Cardiac muscle cell (in vitro differentiated cells and primary cell): ENCODE measurements at regions not wholly inside any gene's neighbourhood (a gene's known extent, or its start where the extent isn't known, plus 50 kb on each side); places are given as distances from the start of the nearest gene placed in this dataset.

Experiments
- DNase-seq, 2 donors: peaks; one replicate each; pipeline versions ENCODE4 v3.0.0 to v3.0.0-alpha.2; 2010 to 2017; ENCODE audit warnings: low read depth in 1 of 2, low spot score in 1 of 2
- H3K27ac ChIP-seq: fragments of 200-600 bp; sonication (generic); 2 replicates; pipeline ENCODE4 v1.5.1; 2016
- H3K27me3 ChIP-seq: fragments of 200-600 bp; sonication (generic); 2 replicates; pipeline ENCODE4 v1.6.0; 2016; ENCODE audit warnings: control low read depth
- H3K36me3 ChIP-seq: fragments of 200-600 bp; sonication (generic); 2 replicates; pipeline ENCODE4 v1.5.1; 2016; ENCODE audit warnings: control low read depth
- H3K4me1 ChIP-seq: fragments of 200-600 bp; sonication (generic); 2 replicates; pipeline ENCODE4 v1.8.1; 2017; ENCODE audit warnings: low read depth, mild to moderate bottlenecking, mixed run types
- H3K4me3 ChIP-seq: fragments of 200-600 bp; sonication (generic); 2 replicates; pipeline ENCODE4 v1.5.1; 2016; ENCODE audit warnings: mild to moderate bottlenecking
- H3K9me3 ChIP-seq: fragments of 200-600 bp; sonication (generic); 2 replicates; pipeline ENCODE4 v1.5.1; 2017; ENCODE audit warnings: low read depth, mild to moderate bottlenecking, control low read depth
- TF ChIP-seq, protein P1 (sequence below): IDR thresholded peaks from 2 replicates; pipeline ENCODE4 v1.5.1; 2012; ENCODE audit warnings: low read depth, mild to moderate bottlenecking, low read length

DNA sequence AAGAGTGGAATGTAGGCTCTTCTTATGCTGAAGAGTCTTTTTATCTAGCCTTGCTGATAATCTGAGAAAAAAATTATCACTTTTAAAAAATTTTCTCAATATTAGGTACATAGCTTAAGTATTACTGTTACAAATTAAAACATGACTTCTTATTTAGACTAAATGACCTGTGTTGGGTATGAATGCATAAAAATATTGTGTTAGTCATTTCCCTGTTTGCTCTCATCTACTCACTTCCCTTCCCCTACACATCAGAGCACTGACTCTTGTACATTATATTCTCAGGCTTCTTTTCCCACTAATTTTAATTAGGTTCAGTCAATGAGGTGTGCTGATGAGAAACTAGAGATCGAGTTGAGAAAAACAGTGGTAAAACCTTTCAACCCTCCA lies 881.0 kb downstream of the PCDH18 start:
- TF ChIP-seq, protein P1, sequence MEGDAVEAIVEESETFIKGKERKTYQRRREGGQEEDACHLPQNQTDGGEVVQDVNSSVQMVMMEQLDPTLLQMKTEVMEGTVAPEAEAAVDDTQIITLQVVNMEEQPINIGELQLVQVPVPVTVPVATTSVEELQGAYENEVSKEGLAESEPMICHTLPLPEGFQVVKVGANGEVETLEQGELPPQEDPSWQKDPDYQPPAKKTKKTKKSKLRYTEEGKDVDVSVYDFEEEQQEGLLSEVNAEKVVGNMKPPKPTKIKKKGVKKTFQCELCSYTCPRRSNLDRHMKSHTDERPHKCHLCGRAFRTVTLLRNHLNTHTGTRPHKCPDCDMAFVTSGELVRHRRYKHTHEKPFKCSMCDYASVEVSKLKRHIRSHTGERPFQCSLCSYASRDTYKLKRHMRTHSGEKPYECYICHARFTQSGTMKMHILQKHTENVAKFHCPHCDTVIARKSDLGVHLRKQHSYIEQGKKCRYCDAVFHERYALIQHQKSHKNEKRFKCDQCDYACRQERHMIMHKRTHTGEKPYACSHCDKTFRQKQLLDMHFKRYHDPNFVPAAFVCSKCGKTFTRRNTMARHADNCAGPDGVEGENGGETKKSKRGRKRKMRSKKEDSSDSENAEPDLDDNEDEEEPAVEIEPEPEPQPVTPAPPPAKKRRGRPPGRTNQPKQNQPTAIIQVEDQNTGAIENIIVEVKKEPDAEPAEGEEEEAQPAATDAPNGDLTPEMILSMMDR = no peak
- no peaks in the 10 kb centered on the region for H3K36me3 ChIP-seq
- DNase-seq = no peak
- no peaks in the 10 kb centered on the region for H3K4me1 ChIP-seq
- H3K27ac ChIP-seq = no peak overlapping the region
- no peak overlapping the region for H3K4me3 ChIP-seq
- no peaks in the 10 kb centered on the region for H3K9me3 ChIP-seq
- H3K27me3 ChIP-seq = no peaks in the 10 kb centered on the region

DNA sequence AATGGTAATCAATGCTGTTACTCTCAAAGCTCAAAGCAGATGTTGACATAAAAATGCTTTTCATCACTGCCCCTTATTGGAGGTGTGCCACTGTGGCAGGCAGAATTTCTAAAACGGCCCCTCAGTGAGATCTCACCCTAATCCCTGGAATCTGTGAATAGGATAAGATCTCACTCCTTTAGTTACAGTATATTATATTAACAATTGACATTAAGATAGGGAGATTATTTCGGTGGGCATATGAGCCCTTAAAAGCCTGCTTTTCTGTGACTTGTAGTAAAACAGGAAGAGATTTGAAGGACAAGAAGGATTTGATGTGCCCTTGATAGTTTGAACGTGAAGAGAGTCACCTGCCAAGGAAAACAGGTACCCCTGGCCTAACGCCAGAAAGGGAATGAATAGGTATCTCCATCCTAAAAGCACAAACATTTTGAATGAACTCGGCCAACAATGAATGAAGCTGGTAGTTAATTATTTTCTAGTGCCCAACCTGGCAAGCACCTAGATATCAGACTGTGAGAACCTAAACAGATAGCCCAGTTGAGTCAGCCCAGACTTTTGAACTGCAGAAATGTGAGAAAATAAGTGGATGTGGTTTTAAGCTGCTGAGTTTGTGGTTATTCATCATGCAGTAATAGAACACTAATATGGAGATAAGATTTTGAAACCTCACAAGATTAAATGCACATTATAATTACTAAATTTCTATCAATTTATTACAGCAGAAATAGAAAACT lies 881.6 kb downstream of the PCDH18 start:
- TF ChIP-seq, protein P1 = no peak
- Histone ChIP-seq H3K36me3 (no peaks in the 10 kb centered on the region), H3K4me1 (no peaks in the 10 kb centered on the region), H3K27me3 (no peaks in the 10 kb centered on the region), H3K27ac (no peak overlapping the region), H3K4me3 (no peak overlapping the region), H3K9me3 (no peaks in the 10 kb centered on the region)
- DNase-seq = peak in 1 of 2 donors; percentile 16

DNA sequence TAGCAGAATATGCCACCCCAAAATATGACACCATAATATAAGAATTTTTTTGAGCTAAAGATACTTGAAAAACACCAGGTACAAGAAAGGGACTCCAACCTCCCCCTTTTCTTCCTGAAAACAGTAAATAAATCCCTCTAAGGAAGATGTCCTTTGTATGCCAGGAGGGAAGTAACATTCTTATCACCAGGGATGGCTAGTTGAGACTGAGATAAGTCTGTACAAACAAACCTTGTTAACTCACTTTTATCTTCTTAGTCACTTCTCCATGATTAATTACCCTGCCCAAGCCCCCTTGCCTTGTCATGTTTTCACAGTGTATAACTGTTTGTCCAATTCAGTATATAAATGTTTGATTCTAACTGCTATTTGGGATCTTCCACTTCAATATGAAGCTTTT lies 888.0 kb downstream of the PCDH18 start:
- no peak for DNase-seq
- TF ChIP-seq, protein P1 = no peak
- H3K9me3 ChIP-seq = no peaks in the 10 kb centered on the region
- H3K4me1 ChIP-seq = peaks cover 13% of the 10 kb centered on the region
- H3K36me3 ChIP-seq = no peaks in the 10 kb centered on the region
- H3K4me3 ChIP-seq = no peak overlapping the region
- no peaks in the 10 kb centered on the region for H3K27me3 ChIP-seq
- H3K27ac ChIP-seq = no peak overlapping the region

DNA sequence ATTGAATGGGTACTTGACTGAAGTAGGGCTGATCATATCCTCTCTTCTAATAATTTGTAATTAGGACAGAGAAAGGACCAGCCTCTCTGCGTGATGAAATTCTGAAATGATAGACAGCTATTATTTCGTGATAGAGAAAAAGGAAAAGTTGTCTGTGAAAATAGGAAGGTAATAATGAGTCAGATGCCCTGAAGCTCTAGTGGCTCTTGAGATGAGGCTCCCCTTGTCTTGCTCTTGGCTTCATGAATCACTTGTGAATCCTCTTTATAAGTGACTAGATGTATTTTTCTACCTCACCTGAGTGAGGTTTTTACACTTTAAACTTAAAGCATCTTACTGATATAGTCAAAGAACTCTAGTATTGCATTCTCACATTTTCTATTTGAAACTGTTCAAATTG lies 888.9 kb downstream of the PCDH18 start:
- Histone ChIP-seq H3K36me3 (no peaks in the 10 kb centered on the region), H3K4me3 (no peak overlapping the region), H3K4me1 (peaks cover 13% of the 10 kb centered on the region), H3K27ac (no peak overlapping the region), H3K9me3 (no peaks in the 10 kb centered on the region), H3K27me3 (no peaks in the 10 kb centered on the region)
- TF ChIP-seq, protein P1 = no peak
- DNase-seq = no peak

DNA sequence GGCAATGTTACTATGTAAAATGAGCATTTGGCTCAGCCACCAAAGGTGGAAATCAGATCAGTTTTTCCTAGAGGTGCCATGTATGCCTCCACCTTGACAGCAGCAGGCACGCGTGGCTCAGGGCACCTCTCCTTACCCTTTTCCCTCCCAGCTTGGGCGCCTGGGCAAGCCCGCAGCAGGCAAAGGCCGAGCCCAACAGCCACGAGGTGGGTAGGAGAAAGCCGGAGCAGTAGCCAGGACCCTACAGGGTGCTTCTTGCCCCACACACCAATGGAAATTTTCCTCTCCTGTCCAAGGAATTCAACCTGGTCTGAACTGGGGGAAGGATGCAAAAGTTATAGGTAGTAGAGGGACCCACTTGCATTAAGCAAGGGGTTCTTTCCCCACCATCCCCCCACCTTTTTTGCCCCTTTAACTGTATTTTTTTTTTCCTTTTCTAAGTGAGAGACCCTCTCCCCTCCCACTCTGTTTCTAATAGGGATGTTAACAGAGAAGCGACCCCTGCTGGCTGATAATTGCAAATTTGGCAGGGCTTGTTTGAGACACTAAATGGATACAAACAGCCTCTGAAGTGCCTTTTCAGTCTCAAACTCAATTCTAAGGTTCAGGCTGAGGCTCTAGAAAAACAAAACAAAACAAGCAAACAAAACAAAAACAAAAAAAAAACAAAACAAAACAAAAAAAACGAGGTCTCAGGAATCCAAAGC lies 895.1 kb downstream of the PCDH18 start:
- no peaks in the 10 kb centered on the region for H3K4me1 ChIP-seq
- H3K9me3 ChIP-seq = no peaks in the 10 kb centered on the region
- no peak overlapping the region for H3K4me3 ChIP-seq
- no peaks in the 10 kb centered on the region for H3K36me3 ChIP-seq
- TF ChIP-seq, protein P1 = peak; percentile 52
- H3K27me3 ChIP-seq = no peaks in the 10 kb centered on the region
- no peak overlapping the region for H3K27ac ChIP-seq
- peak; percentile 20 to 44 for DNase-seq
